Activated T-cell treated with anti-CD3 and anti-CD28 coated beads, Interleukin-2, amount 50 U/mL, for 72 hours (primary cell): ENCODE measurements at regions not wholly inside any gene's neighbourhood (a gene's known extent, or its start where the extent isn't known, plus 50 kb on each side); places are given as distances from the start of the nearest gene placed in this dataset.

Experiments used
- ATAC-seq, 2 donors: fragments of 150-1000 bp; cut with Tn5 transposase; replicated peaks in 1 of 2; 2 replicates each; pipeline ENCODE4 v1.10.0; 2021; ENCODE audit warnings: moderate library complexity in 2 of 2, mild to moderate bottlenecking in 1 of 2
- DNase-seq, 2 donors: peaks; one replicate each; pipeline ENCODE4 v3.0.0; 2021 to 2022; ENCODE audit warnings: mixed read lengths in 1 of 2
- H3K27ac Mint-ChIP-seq: one replicate; pipeline ENCODE4 v1.8.0; 2022; ENCODE audit warnings: mild to moderate bottlenecking, moderate library complexity, mixed read lengths
- H3K27me3 Mint-ChIP-seq: one replicate; pipeline ENCODE4 v1.8.0; 2022; ENCODE audit warnings: low read depth, mixed read lengths
- H3K36me3 Mint-ChIP-seq, 2 donors: one replicate each; pipeline ENCODE4 v1.8.0; 2022; ENCODE audit warnings: mixed read lengths in 2 of 2, mild to moderate bottlenecking in 1 of 2; ENCODE audit not compliant: insufficient read depth in 2 of 2
- H3K4me1 Mint-ChIP-seq: one replicate; pipeline ENCODE4 v1.8.0; 2022; ENCODE audit warnings: low read depth, mixed read lengths
- H3K4me3 Mint-ChIP-seq, 2 donors: one replicate each; pipeline ENCODE4 v1.8.0; 2022; ENCODE audit warnings: mild to moderate bottlenecking in 2 of 2, mixed read lengths in 2 of 2, moderate library complexity in 2 of 2
- H3K9me3 Mint-ChIP-seq, 2 donors: one replicate each; pipeline ENCODE4 v1.8.0; 2022; ENCODE audit warnings: mixed read lengths in 2 of 2

DNA sequence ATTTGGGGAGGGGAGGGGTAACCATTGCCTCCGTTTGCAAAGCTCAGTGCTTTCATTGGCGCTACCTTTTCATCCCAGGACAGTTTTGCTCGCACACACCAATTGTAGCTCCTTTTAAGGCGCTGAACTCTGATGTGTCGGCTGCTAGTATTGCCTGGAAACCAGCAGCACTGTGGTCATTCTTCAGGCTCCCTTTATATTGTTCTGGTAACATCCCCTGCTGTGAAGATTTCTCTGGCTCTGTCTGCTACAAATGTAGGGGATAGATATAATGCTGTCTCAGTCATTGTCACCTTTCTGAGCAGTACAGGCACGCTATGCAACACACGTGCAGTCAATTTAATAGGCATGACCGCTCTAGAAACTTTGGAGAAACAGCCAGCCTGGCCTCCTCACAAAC is 172.9 kb upstream of the SASH1 start:
- no peak for DNase-seq
- H3K9me3 Mint-ChIP-seq = no peaks in the 10 kb centered on the region
- no peaks in the 10 kb centered on the region for H3K36me3 Mint-ChIP-seq
- no peak overlapping the region for H3K27ac Mint-ChIP-seq
- ATAC-seq = no peak
- no peaks in the 10 kb centered on the region for H3K27me3 Mint-ChIP-seq
- H3K4me3 Mint-ChIP-seq = no peak overlapping the region
- H3K4me1 Mint-ChIP-seq = no peaks in the 10 kb centered on the region

DNA sequence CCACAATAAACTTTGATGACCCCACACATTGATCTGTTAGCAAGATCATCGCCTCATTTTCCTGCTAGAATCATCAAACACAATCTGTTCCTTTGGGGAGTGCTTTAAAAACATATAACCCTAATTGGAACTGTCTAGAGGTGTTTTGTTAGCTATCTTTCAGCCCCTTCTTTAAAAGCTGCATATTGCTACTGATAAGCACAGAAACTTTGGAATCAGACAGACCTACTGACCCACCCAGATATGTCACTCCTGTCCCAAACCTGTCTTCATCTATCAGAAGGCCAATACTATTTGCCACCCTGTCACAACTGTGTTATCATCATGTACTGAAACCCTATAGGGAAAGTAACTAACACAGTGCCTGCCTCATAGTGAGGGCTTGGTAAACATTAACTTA is 172.4 kb upstream of the SASH1 start:
- no peak overlapping the region for H3K27ac Mint-ChIP-seq
- ATAC-seq = no peak
- no peak for DNase-seq
- H3K36me3 Mint-ChIP-seq = no peaks in the 10 kb centered on the region
- no peaks in the 10 kb centered on the region for H3K27me3 Mint-ChIP-seq
- H3K9me3 Mint-ChIP-seq = no peaks in the 10 kb centered on the region
- no peaks in the 10 kb centered on the region for H3K4me1 Mint-ChIP-seq
- no peak overlapping the region for H3K4me3 Mint-ChIP-seq

DNA sequence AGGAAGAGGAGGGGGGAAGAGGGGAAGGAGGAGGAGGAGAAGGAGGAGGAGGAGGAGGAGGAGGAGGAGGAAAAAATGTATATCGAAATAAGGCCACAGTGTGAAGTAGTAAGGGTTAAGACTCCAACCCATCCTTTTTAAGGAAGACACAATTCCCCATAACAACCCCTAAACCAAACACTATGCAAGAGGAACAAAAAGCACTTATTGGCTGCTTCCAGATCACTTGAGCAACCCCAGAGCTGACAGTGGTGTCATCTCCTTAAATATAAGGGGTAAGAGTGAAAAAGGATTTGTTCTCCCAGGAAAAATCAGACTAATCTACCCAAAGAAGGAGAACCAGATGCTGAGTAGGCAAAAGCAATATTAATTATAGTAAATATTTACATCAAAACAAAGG is 169.1 kb upstream of the SASH1 start:
- ATAC-seq (no peak), DNase-seq (no peak)
- no peaks in the 10 kb centered on the region for H3K4me1 Mint-ChIP-seq
- no peak overlapping the region for H3K27ac Mint-ChIP-seq
- H3K4me3 Mint-ChIP-seq = no peak overlapping the region
- H3K36me3 Mint-ChIP-seq = no peaks in the 10 kb centered on the region
- no peaks in the 10 kb centered on the region for H3K9me3 Mint-ChIP-seq
- peaks cover 6% of the 10 kb centered on the region for H3K27me3 Mint-ChIP-seq

DNA sequence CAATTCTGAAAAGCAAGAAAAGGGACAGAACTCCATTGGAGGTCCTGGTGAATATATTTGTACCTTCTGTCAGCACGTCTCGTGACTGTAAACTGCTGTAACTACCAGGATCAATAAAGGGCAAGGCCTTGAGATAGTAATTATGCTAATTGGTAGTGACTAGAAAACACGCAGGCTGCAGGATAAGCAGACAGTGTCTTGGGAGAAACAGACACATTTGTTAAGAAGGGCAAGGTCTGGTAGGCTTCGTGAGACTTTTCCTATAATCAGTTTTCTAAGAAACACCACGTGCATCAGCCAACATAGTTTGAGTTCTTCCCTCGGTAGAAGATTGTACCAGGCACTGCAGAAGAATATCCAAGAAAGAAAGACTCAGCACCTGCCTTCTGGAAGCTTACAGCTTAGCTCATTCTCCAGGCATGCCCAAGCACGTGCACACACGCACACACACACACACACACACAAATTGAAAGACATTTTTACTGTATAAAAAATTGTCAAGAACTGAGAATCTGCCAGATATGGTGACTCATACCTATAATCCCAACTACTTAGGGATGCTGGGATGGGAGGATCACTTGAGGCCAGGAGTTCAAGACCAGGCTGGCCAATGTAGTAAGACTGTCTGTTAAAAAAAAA is 167.0 kb upstream of the SASH1 start:
- H3K4me1 Mint-ChIP-seq = no peaks in the 10 kb centered on the region
- DNase-seq = no peak

DNA sequence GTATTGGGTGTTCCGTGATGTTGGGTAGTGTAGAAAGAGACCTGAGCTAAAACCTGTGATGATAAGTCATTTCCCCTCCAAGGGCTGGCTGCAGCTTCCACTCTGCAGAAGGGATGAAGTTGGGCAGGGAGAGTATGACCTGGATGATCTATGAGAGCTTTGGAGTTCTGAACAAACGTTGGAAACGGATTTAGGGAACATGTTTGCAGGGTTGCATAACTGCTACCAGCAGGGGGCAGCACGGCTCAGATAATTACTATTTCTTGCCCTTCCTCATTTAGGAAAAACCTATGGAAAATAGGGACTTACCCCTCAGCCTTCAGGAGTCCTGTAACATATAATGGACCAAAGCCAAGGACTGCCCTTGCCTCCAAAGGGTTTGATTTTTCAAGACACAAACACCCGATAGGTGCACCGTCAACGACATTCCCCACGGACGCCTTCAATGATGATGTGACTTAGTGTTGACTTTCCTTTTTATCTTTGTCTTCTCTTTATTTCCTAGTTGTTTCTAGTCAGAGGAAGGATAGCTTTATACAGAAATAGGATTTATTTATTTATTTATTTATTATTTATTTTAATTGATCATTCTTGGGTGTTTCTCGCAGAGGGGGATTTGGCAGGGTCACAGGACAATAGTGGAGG is 164.9 kb upstream of the SASH1 start:
- H3K4me1 Mint-ChIP-seq = no peaks in the 10 kb centered on the region
- ATAC-seq = no peak
- no peak overlapping the region for H3K4me3 Mint-ChIP-seq
- peak; percentile 11 to 38 for DNase-seq
- peaks cover 19% of the 10 kb centered on the region for H3K27me3 Mint-ChIP-seq
- H3K36me3 Mint-ChIP-seq = no peaks in the 10 kb centered on the region
- H3K27ac Mint-ChIP-seq = no peak overlapping the region
- H3K9me3 Mint-ChIP-seq = no peaks in the 10 kb centered on the region

More for the DNA sequence above, 167.0 kb upstream of the SASH1 start:
- H3K9me3 Mint-ChIP-seq = no peaks in the 10 kb centered on the region
- peaks cover 13% of the 10 kb centered on the region for H3K27me3 Mint-ChIP-seq
- no peaks in the 10 kb centered on the region for H3K36me3 Mint-ChIP-seq
- H3K4me3 Mint-ChIP-seq = no peak overlapping the region
- H3K27ac Mint-ChIP-seq = no peak overlapping the region
- ATAC-seq = no peak

DNA sequence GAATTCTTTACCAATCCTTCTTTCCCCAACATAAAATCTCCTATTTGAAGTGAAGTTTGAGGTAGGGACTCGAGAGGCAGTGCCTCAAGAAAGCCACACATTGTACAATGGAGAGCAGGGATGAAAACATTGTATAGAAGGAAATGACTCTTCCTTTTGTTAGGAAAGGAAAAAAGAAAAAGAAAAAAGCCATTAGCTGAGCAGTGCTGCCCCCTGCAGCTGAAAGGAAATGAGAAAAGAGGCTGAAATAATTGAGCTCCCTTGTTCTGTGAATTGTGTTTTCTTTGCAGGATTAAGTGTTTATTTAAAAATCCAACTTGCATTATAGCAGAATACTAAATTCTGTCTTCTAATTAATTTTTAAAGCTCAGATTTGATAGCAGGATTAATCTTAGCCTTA is 162.9 kb upstream of the SASH1 start:
- ATAC-seq (no peak), DNase-seq (no peak)
- Mint-ChIP-seq H3K36me3 (no peaks in the 10 kb centered on the region), H3K4me3 (no peak overlapping the region), H3K27me3 (peaks cover 24% of the 10 kb centered on the region), H3K4me1 (no peaks in the 10 kb centered on the region), H3K9me3 (no peaks in the 10 kb centered on the region), H3K27ac (no peak overlapping the region)

DNA sequence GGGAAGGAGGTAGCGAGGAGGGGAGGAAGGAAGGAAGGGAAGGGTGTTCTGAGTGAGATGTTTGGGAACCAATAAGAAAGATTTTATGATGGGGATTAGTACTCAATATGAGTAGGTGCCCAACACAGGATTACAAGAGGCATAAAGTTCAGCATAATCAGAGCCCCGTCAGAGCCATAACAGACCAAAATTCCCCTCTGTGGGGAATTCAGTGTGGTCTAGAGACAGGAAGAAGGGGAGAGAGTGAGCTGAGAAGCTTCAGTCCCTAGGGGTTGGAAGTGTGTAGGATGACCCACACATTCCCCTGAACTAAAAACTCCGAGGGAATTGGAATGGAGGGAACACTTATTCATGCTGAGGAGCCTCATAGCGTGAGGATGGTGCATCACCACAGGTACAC is 160.3 kb upstream of the SASH1 start:
- H3K36me3 Mint-ChIP-seq = no peaks in the 10 kb centered on the region
- DNase-seq (no peak), ATAC-seq (no peak)
- no peaks in the 10 kb centered on the region for H3K9me3 Mint-ChIP-seq
- H3K4me1 Mint-ChIP-seq = no peaks in the 10 kb centered on the region
- peaks cover 34% of the 10 kb centered on the region for H3K27me3 Mint-ChIP-seq
- H3K4me3 Mint-ChIP-seq = no peak overlapping the region
- no peak overlapping the region for H3K27ac Mint-ChIP-seq

DNA sequence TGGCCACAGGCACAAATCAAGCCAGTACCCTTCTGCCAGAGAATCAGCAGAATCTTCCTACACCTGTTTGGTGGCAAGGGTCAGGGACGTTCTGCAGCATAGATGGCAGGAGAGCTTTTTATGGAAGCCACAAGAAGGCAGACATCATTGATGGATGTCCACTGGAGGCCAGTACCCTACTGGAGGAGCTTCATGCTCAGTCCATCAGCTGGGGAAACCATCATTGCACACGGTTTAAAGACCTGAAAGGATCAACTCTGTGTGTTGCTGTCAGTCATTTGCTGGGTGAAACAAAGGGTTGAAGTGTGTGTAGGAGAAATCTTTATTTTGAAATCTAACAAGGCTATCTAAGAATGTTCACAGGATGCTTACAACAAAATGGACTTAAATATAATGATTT is 158.9 kb upstream of the SASH1 start:
- no peak for DNase-seq
- no peak overlapping the region for H3K27ac Mint-ChIP-seq
- H3K4me3 Mint-ChIP-seq = no peak overlapping the region
- H3K4me1 Mint-ChIP-seq = no peaks in the 10 kb centered on the region
- H3K27me3 Mint-ChIP-seq = peaks cover 43% of the 10 kb centered on the region
- no peaks in the 10 kb centered on the region for H3K9me3 Mint-ChIP-seq
- no peak for ATAC-seq
- H3K36me3 Mint-ChIP-seq = no peaks in the 10 kb centered on the region

DNA sequence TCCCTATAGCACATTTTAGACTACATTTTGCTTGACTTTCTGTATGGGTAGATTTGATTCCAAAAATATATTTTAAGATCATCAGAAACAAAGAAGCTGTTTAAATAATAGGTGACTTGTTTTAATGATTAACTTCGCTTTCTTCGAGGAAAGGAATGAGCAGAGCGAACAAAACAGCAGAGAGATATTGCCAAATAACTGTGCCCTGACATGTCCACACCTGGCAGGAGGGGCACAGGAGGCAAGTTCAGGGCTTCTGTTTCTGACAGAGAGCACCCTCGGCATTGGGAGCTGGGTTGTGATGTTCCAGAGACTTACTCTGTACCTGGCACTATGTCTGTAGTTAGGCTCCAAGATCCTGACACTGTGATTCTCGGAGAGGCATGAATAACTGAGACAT is 155.7 kb upstream of the SASH1 start:
- H3K36me3 Mint-ChIP-seq = no peaks in the 10 kb centered on the region
- no peak overlapping the region for H3K27ac Mint-ChIP-seq
- peaks cover 46% of the 10 kb centered on the region for H3K27me3 Mint-ChIP-seq

DNA sequence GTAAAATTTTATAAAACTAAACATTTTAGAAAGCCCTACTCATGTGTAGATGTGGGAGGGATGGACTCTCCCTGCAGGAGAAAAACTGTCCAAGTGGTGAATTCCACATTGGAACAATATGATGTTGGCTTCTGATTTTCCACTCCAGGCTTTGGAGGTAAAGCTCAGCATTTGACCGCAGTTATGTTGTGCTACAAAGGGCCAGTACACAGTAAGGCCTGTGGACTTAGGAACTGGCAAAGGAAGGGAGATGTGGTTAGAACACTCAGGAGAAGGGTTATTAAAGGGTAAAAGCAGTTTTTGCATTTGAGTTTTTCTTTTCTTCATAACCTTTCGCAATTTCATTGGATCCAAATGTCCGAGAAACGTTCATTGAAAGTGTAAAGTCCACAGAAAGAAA is 150.3 kb upstream of the SASH1 start:
- Mint-ChIP-seq H3K9me3 (peaks cover 0 to 2% of the 10 kb centered on the region in 2 donors), H3K4me1 (no peaks in the 10 kb centered on the region), H3K4me3 (no peak overlapping the region), H3K27ac (no peak overlapping the region), H3K36me3 (no peaks in the 10 kb centered on the region), H3K27me3 (peaks cover 56% of the 10 kb centered on the region)
- ATAC-seq = no peak
- no peak for DNase-seq

More for the DNA sequence above, 155.7 kb upstream of the SASH1 start:
- H3K4me1 Mint-ChIP-seq = no peaks in the 10 kb centered on the region
- DNase-seq (no peak), ATAC-seq (no peak)
- no peaks in the 10 kb centered on the region for H3K9me3 Mint-ChIP-seq
- H3K4me3 Mint-ChIP-seq = no peak overlapping the region

DNA sequence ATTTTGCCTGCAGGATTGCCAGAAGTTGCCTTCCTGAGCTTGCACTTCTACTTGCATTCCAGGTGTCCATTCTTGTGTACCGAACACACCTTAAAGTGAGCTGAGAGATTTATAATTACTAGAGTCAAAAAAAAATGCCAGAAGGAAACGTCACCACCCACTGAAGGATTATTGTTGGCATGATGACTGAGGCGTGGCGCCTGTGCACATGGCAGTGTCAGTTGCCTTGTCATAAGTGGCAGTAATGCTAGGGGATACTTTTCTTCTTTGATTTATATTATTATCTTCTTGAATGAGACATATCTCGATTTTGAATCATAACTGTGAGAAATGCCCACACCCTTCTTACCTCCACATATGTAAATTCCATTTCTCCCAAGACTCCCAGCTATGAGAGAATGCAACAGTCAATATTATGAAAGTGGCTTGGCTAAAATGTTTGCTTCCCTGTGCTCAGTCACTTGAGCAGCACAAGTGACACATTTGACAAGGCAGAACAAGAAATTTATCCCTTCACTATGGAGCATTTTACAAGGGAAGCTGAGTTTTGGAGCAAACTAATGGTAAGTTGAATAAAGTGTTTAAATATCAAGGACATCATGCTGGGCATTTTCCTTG is 149.5 kb upstream of the SASH1 start:
- peaks cover 0 to 2% of the 10 kb centered on the region in 2 donors for H3K36me3 Mint-ChIP-seq
- H3K27ac Mint-ChIP-seq = no peak overlapping the region
- no peak overlapping the region for H3K4me3 Mint-ChIP-seq
- peaks cover 56% of the 10 kb centered on the region for H3K27me3 Mint-ChIP-seq
- DNase-seq (no peak), ATAC-seq (no peak)
- H3K4me1 Mint-ChIP-seq = no peaks in the 10 kb centered on the region
- H3K9me3 Mint-ChIP-seq = peaks cover 0 to 4% of the 10 kb centered on the region in 2 donors

DNA sequence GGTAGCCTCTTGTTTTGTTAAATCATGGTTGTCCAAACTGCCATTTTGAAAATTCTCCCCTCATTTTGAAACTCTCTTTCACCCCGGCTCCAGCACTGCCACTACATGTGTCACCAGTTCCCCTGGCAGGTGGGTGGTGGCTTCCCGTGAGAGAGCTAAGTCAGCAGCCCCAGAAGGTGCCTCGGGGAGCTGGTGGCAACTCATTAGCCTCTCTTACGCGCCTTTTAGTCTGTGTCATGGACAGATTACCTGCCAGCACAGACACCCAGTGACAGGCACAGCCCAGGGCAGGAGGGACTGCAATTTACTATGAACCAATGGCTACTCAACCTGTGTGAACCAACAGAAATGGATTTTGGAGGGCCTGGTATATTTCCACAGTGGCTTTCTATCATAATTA is 147.1 kb upstream of the SASH1 start:
- Mint-ChIP-seq H3K27ac (no peak overlapping the region), H3K4me1 (peaks cover 5% of the 10 kb centered on the region), H3K27me3 (peaks cover 54% of the 10 kb centered on the region), H3K36me3 (peaks cover 0 to 2% of the 10 kb centered on the region in 2 donors), H3K9me3 (peaks cover 0 to 4% of the 10 kb centered on the region in 2 donors), H3K4me3 (no peak overlapping the region)
- DNase-seq (peak in 1 of 2 donors; percentile 7), ATAC-seq (peak in 1 of 2 donors; percentile 41)

DNA sequence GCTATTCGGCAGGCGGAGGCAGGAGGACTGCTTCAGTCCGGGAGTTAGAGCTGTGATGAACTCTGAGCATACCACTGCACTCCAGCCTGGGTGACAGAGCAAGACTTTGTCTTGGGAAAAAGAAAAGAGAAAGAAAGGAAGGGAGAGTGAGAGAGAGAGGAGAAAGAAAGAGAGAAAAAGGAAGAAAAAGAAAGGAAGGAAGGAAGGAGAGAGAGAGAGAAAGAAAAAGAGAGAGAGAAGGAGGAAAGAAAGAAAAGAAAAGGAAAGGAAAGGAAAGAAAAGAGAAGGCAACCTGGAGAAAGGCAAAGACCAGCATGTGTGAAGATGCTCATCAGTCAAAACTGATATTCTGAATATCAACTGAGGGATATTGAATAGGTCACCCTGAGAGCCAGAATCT is 143.1 kb upstream of the SASH1 start:
- ATAC-seq (no peak), DNase-seq (no peak)
- Mint-ChIP-seq H3K27me3 (peaks cover 77% of the 10 kb centered on the region), H3K36me3 (peaks cover 0 to 2% of the 10 kb centered on the region in 2 donors), H3K27ac (no peak overlapping the region), H3K4me1 (peaks cover 26% of the 10 kb centered on the region), H3K9me3 (peaks cover 0 to 6% of the 10 kb centered on the region in 2 donors), H3K4me3 (no peak overlapping the region)
